Activated CD8-positive, alpha-beta memory T cell treated with anti-CD3 and anti-CD28 coated beads, Interleukin-2, amount 10 ng/mL, durations not matched to agents 7 days and 5 days (primary cell): ENCODE measurements at regions not wholly inside any gene's neighbourhood (a gene's known extent, or its start where the extent isn't known, plus 50 kb on each side); places are given as distances from the start of the nearest gene placed in this dataset.

Experiments
- ATAC-seq: fragments of 150-1000 bp; cut with Tn5 transposase; one replicate; pipeline ENCODE4 v1.10.0; 2021; ENCODE audit warnings: moderate library complexity
- CTCF ChIA-PET: fragments of 350-600 bp; sonication (Branson Sonifier 250); formaldehyde crosslinking; loops from one replicate; lab custom pipeline; 2021; ENCODE audit warnings: antibody characterized with exemption; lab: Charles Lee
- DNase-seq: peaks from one replicate; pipeline ENCODE4 v3.0.0-alpha.2; 2020
- H3K27ac Mint-ChIP-seq: one replicate; pipeline ENCODE4 v1.8.0; 2021; ENCODE audit warnings: mild to moderate bottlenecking, mixed read lengths
- H3K27me3 Mint-ChIP-seq: one replicate; pipeline ENCODE4 v1.8.0; 2021; ENCODE audit warnings: mixed read lengths
- H3K36me3 Mint-ChIP-seq: one replicate; pipeline ENCODE4 v1.8.0; 2021; ENCODE audit warnings: mild to moderate bottlenecking, mixed read lengths
- H3K4me1 Mint-ChIP-seq: one replicate; pipeline ENCODE4 v1.8.0; 2021; ENCODE audit warnings: mixed read lengths
- H3K4me3 Mint-ChIP-seq: one replicate; pipeline ENCODE4 v1.8.0; 2021; ENCODE audit warnings: mild to moderate bottlenecking, moderate library complexity, mixed read lengths
- H3K9me3 Mint-ChIP-seq: one replicate; pipeline ENCODE4 v1.8.0; 2022; ENCODE audit warnings: low read depth, mixed read lengths

GRCh38 chr2:171237751-171238505, 77.2 kb upstream of the TLK1 start:
- Mint-ChIP-seq H3K9me3 (no peaks in the 10 kb centered on the region), H3K27ac (no peak overlapping the region), H3K4me3 (no peak overlapping the region), H3K27me3 (peaks cover 16% of the 10 kb centered on the region), H3K36me3 (no peaks in the 10 kb centered on the region), H3K4me1 (peaks cover 3% of the 10 kb centered on the region)
- ATAC-seq (no peak), DNase-seq (no peak)
- CTCF ChIA-PET: interaction anchor here (1.3 kb wide), 1 partner anchor 265 kb away, joined by 3 read pairs; no protein-coding TSS in a partner anchor

GRCh38 chr2:171235262-171235881, 74.7 kb upstream of the TLK1 start:
- Mint-ChIP-seq H3K4me1 (peaks cover 3% of the 10 kb centered on the region), H3K9me3 (no peaks in the 10 kb centered on the region), H3K27ac (no peak overlapping the region), H3K36me3 (peaks cover 1% of the 10 kb centered on the region), H3K4me3 (no peak overlapping the region), H3K27me3 (peaks cover 21% of the 10 kb centered on the region)
- ATAC-seq (no peak), DNase-seq (no peak)
- CTCF ChIA-PET: interaction anchor here (1.5 kb wide), 1 partner anchor 30 kb away, joined by 3 read pairs; no protein-coding TSS in a partner anchor

GRCh38 chr2:171230176-171230575, 69.5 kb upstream of the TLK1 start:
- Mint-ChIP-seq H3K4me3 (no peak overlapping the region), H3K27ac (no peak overlapping the region), H3K9me3 (peaks cover 2% of the 10 kb centered on the region), H3K36me3 (peaks cover 3% of the 10 kb centered on the region), H3K27me3 (peaks cover 21% of the 10 kb centered on the region), H3K4me1 (peaks cover 1% of the 10 kb centered on the region)
- ATAC-seq (no peak), DNase-seq (no peak)
- CTCF ChIA-PET: interaction anchor here (1.0 kb wide), 1 partner anchor 302 kb away, joined by 3 read pairs; no protein-coding TSS in a partner anchor

GRCh38 chr2:171228826-171229225, 68.1 kb upstream of the TLK1 start:
- peaks cover 2% of the 10 kb centered on the region for H3K9me3 Mint-ChIP-seq
- no peak overlapping the region for H3K27ac Mint-ChIP-seq
- CTCF ChIA-PET: interaction anchor here (1.3 kb wide), 1 partner anchor 20 kb away, joined by 3 read pairs; no protein-coding TSS in a partner anchor
- H3K27me3 Mint-ChIP-seq: peaks cover 12% of the 10 kb centered on the region
- no peak for ATAC-seq
- H3K4me1 Mint-ChIP-seq: peaks cover 2% of the 10 kb centered on the region
- H3K4me3 Mint-ChIP-seq: no peak overlapping the region
- no peak for DNase-seq
- peaks cover 5% of the 10 kb centered on the region for H3K36me3 Mint-ChIP-seq

- DNase-seq (no peak), ATAC-seq (no peak)
- Mint-ChIP-seq H3K36me3 (peaks cover 5% of the 10 kb centered on the region), H3K9me3 (peaks cover 2% of the 10 kb centered on the region), H3K4me3 (no peak overlapping the region), H3K27ac (no peak overlapping the region), H3K27me3 (peaks cover 8% of the 10 kb centered on the region), H3K4me1 (peaks cover 2% of the 10 kb centered on the region)
- CTCF ChIA-PET: interaction anchor here (1.3 kb wide), 1 partner anchor 18 kb away, joined by 3 read pairs; no protein-coding TSS in a partner anchor
These were observed 66.5 kb upstream of the TLK1 start for GRCh38 chr2:171227066-171227782.

- H3K27me3 Mint-ChIP-seq: peaks cover 8% of the 10 kb centered on the region
- ATAC-seq (no peak), DNase-seq (no peak)
- CTCF ChIA-PET: no interaction called here
- H3K4me3 Mint-ChIP-seq: no peak overlapping the region
- H3K4me1 Mint-ChIP-seq: peaks cover 2% of the 10 kb centered on the region
- no peak overlapping the region for H3K27ac Mint-ChIP-seq
- peaks cover 7% of the 10 kb centered on the region for H3K36me3 Mint-ChIP-seq
- peaks cover 2% of the 10 kb centered on the region for H3K9me3 Mint-ChIP-seq
These were observed 65.8 kb upstream of the TLK1 start for GRCh38 chr2:171226461-171226860.

- CTCF ChIA-PET: no interaction called here
- Mint-ChIP-seq H3K27me3 (peaks cover 6% of the 10 kb centered on the region), H3K4me1 (peaks cover 2% of the 10 kb centered on the region), H3K9me3 (peaks cover 2% of the 10 kb centered on the region), H3K4me3 (no peak overlapping the region), H3K27ac (no peak overlapping the region), H3K36me3 (peaks cover 7% of the 10 kb centered on the region)
- ATAC-seq (no peak), DNase-seq (no peak)
These were observed 65.3 kb upstream of the TLK1 start for GRCh38 chr2:171225989-171226388.

GRCh38 chr2:171225302-171225980, 64.7 kb upstream of the TLK1 start:
- Mint-ChIP-seq H3K4me1 (peaks cover 2% of the 10 kb centered on the region), H3K4me3 (no peak overlapping the region), H3K27me3 (peaks cover 3% of the 10 kb centered on the region), H3K9me3 (peaks cover 2% of the 10 kb centered on the region), H3K36me3 (peaks cover 7% of the 10 kb centered on the region), H3K27ac (no peak overlapping the region)
- ATAC-seq (no peak), DNase-seq (no peak)
- CTCF ChIA-PET: no interaction called here

GRCh38 chr2:171217330-171217729, 56.6 kb upstream of the TLK1 start:
- CTCF ChIA-PET: no interaction called here
- H3K4me1 Mint-ChIP-seq: no peaks in the 10 kb centered on the region
- DNase-seq (no peak), ATAC-seq (no peak)
- no peak overlapping the region for H3K4me3 Mint-ChIP-seq
- no peak overlapping the region for H3K27ac Mint-ChIP-seq
- peaks cover 4% of the 10 kb centered on the region for H3K9me3 Mint-ChIP-seq
- no peaks in the 10 kb centered on the region for H3K27me3 Mint-ChIP-seq
- peaks cover 8% of the 10 kb centered on the region for H3K36me3 Mint-ChIP-seq

- peaks cover 4% of the 10 kb centered on the region for H3K9me3 Mint-ChIP-seq
- ATAC-seq (no peak), DNase-seq (no peak)
- no peak overlapping the region for H3K4me3 Mint-ChIP-seq
- CTCF ChIA-PET: no interaction called here
- no peaks in the 10 kb centered on the region for H3K4me1 Mint-ChIP-seq
- no peak overlapping the region for H3K27ac Mint-ChIP-seq
- H3K27me3 Mint-ChIP-seq: no peaks in the 10 kb centered on the region
- peaks cover 8% of the 10 kb centered on the region for H3K36me3 Mint-ChIP-seq
These were observed 55.9 kb upstream of the TLK1 start for GRCh38 chr2:171216631-171217030.

- no peak for DNase-seq
- Mint-ChIP-seq H3K36me3 (peaks cover 4% of the 10 kb centered on the region), H3K4me1 (peaks cover 17% of the 10 kb centered on the region), H3K27me3 (no peaks in the 10 kb centered on the region), H3K9me3 (peaks cover 2% of the 10 kb centered on the region), H3K27ac (no peak overlapping the region), H3K4me3 (no peak overlapping the region)
- CTCF ChIA-PET: interaction anchor here (0.6 kb wide), 1 partner anchor 845 kb away, joined by 3 read pairs; no protein-coding TSS in a partner anchor
- no peak for ATAC-seq
These were observed 53.4 kb upstream of the TLK1 start for GRCh38 chr2:171214093-171214492.

GRCh38 chr2:171210864-171211431, 50.3 kb upstream of the TLK1 start:
- ATAC-seq (peak; percentile 97), DNase-seq (peak; percentile 80)
- CTCF ChIA-PET: interaction anchor here (0.6 to 1.5 kb wide), 4 partner anchors 28 to 282 kb away, joined by 3 to 4 read pairs (median 3); partner anchors contain the start of gene GORASP2
- Mint-ChIP-seq H3K9me3 (peaks cover 2% of the 10 kb centered on the region), H3K27me3 (no peaks in the 10 kb centered on the region), H3K27ac (peak overlapping the region; percentile 86), H3K4me3 (peak overlapping the region; percentile 47), H3K4me1 (peaks cover 27% of the 10 kb centered on the region), H3K36me3 (peaks cover 7% of the 10 kb centered on the region)
